ENCODE measurements at regions not wholly inside any gene's neighbourhood (a gene's known extent, or its start where the extent isn't known, plus 50 kb on each side); places are given as distances from the start of the nearest gene placed in this dataset.
"Not testable (repeated sequence)": the region's sequence is repeated elsewhere in the genome, so short reads cannot be mapped to it uniquely, and the experiment has no call there.

GRCh38 chr2:111309231-111310075 lies 188.7 kb downstream of the BCL2L11 start:
- H3K27me3 Mint-ChIP-seq; H3K4me3 Mint-ChIP-seq; H3K9me3 Mint-ChIP-seq; DNase-seq; H3K36me3 Mint-ChIP-seq (ENCODE audit: low read depth); CTCF ChIA-PET; H3K27ac Mint-ChIP-seq; POLR2A ChIA-PET; H3K4me1 Mint-ChIP-seq: not testable (repeated sequence)

- H3K4me1 Mint-ChIP-seq; POLR2A ChIA-PET; H3K27ac Mint-ChIP-seq; H3K27me3 Mint-ChIP-seq; H3K4me3 Mint-ChIP-seq; CTCF ChIA-PET; H3K9me3 Mint-ChIP-seq; H3K36me3 Mint-ChIP-seq (ENCODE audit: low read depth); DNase-seq: not testable (repeated sequence)
Observed at GRCh38 chr2:111310395-111310794, 189.7 kb downstream of the BCL2L11 start.

- DNase-seq, H3K27me3 Mint-ChIP-seq, H3K4me1 Mint-ChIP-seq, H3K27ac Mint-ChIP-seq, POLR2A ChIA-PET, H3K9me3 Mint-ChIP-seq, CTCF ChIA-PET, H3K4me3 Mint-ChIP-seq: not testable (repeated sequence)
- peaks cover 11% of the 10 kb centered on the region for H3K36me3 Mint-ChIP-seq (ENCODE audit: low read depth)
Observed at GRCh38 chr2:111311568-111311967, 190.9 kb downstream of the BCL2L11 start.

GRCh38 chr2:111312897-111313607 lies 192.3 kb downstream of the BCL2L11 start:
- H3K27me3 Mint-ChIP-seq, H3K9me3 Mint-ChIP-seq, CTCF ChIA-PET, H3K27ac Mint-ChIP-seq, POLR2A ChIA-PET, DNase-seq, H3K4me3 Mint-ChIP-seq: not testable (repeated sequence)
- H3K36me3 Mint-ChIP-seq (ENCODE audit: low read depth) = peaks cover 11% of the 10 kb centered on the region
- H3K4me1 Mint-ChIP-seq = peaks cover 11% of the 10 kb centered on the region

GRCh38 chr2:111313711-111314110 lies 193.0 kb downstream of the BCL2L11 start:
- CTCF ChIA-PET, POLR2A ChIA-PET, H3K27ac Mint-ChIP-seq, H3K27me3 Mint-ChIP-seq, DNase-seq, H3K9me3 Mint-ChIP-seq, H3K4me3 Mint-ChIP-seq: not testable (repeated sequence)
- peaks cover 11% of the 10 kb centered on the region for H3K36me3 Mint-ChIP-seq (ENCODE audit: low read depth)
- H3K4me1 Mint-ChIP-seq = peaks cover 11% of the 10 kb centered on the region

GRCh38 chr2:111315188-111315917 lies 194.6 kb downstream of the BCL2L11 start:
- peaks cover 21% of the 10 kb centered on the region for H3K36me3 Mint-ChIP-seq (ENCODE audit: low read depth)
- H3K27ac Mint-ChIP-seq, POLR2A ChIA-PET, DNase-seq, H3K9me3 Mint-ChIP-seq, H3K4me3 Mint-ChIP-seq, CTCF ChIA-PET, H3K27me3 Mint-ChIP-seq: not testable (repeated sequence)
- peaks cover 16% of the 10 kb centered on the region for H3K4me1 Mint-ChIP-seq

DNA sequence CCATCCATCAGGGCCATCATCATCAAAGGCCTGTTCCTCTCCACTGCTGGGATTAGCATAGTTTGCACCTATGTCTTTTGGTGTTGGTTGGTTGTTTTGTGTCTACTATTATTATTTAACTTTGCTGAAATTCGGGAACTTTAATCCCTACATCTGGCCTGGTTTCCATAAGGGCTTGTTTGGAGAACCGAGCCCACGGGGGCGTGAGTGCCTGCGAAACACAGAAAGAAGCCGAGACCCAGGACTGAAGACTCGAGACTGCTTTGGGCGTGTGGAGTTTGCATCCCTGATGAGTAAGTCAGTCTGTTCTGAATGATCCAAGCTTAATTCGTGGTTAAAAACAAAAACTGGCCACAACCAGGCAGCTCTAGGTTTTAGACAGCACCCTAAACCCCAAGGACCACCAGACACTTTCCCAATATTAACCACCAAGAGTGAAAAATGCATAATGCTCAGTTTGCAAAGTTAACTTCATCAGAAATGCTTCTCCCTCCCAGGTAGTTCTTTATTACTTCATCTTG lies 195.6 kb downstream of the BCL2L11 start:
- H3K4me3 Mint-ChIP-seq, H3K9me3 Mint-ChIP-seq, H3K27me3 Mint-ChIP-seq, DNase-seq, H3K27ac Mint-ChIP-seq, POLR2A ChIA-PET, CTCF ChIA-PET: not testable (repeated sequence)
- Mint-ChIP-seq H3K4me1 (peaks cover 17% of the 10 kb centered on the region), H3K36me3 (ENCODE audit: low read depth) (peaks cover 19% of the 10 kb centered on the region)

- POLR2A ChIA-PET, H3K27ac Mint-ChIP-seq, H3K4me3 Mint-ChIP-seq, H3K9me3 Mint-ChIP-seq, DNase-seq, H3K27me3 Mint-ChIP-seq, CTCF ChIA-PET: not testable (repeated sequence)
- H3K4me1 Mint-ChIP-seq = peaks cover 17% of the 10 kb centered on the region
- H3K36me3 Mint-ChIP-seq (ENCODE audit: low read depth) = peaks cover 18% of the 10 kb centered on the region
Observed at GRCh38 chr2:111316881-111317549, 196.3 kb downstream of the BCL2L11 start.

DNA sequence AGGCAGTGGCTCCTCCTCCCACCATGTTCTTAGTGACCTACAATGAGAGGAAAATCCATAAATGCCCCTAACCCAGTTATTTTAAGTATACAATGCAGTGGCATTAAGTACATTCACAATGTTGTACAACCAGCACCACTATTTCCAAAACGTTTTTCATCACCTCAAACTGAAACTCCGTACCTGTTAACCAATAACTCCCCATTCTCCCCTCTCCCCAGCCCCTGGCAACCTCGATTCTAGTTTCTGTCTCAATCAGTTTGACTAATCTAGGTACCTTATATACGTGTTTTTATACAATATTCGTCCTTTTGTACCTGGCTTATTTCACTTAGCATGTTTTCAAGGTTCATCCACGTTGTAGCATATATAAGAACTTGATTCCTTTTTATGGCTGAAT lies 198.8 kb downstream of the BCL2L11 start:
- Mint-ChIP-seq H3K4me1 (peaks cover 17% of the 10 kb centered on the region), H3K36me3 (ENCODE audit: low read depth) (peaks cover 17% of the 10 kb centered on the region)
- POLR2A ChIA-PET, DNase-seq, H3K27me3 Mint-ChIP-seq, H3K27ac Mint-ChIP-seq, H3K4me3 Mint-ChIP-seq, H3K9me3 Mint-ChIP-seq, CTCF ChIA-PET: not testable (repeated sequence)

GRCh38 chr2:111320264-111320663 lies 199.6 kb downstream of the BCL2L11 start:
- H3K27ac Mint-ChIP-seq, POLR2A ChIA-PET, H3K9me3 Mint-ChIP-seq, H3K4me3 Mint-ChIP-seq, CTCF ChIA-PET, H3K27me3 Mint-ChIP-seq, DNase-seq: not testable (repeated sequence)
- Mint-ChIP-seq H3K4me1 (peaks cover 17% of the 10 kb centered on the region), H3K36me3 (ENCODE audit: low read depth) (peaks cover 17% of the 10 kb centered on the region)

DNA sequence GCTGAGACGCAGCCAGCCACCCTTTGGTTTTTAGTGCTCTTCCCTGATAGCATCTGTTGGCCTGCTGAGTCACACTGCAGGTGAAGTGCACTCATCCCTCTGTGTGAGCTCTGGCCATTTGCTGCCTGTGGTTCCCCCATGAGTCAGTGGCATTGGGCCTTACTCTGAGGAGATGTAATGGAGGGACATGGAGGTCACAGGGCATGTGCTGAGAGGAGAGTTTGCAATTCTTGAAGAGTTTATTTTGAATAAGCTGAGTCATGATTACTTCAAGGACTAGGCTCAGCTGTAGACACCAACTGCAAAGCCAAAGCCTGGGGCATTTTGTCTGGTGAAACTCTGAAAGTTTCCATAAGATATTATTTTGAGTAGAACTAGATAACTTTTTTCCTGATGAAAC lies 200.3 kb downstream of the BCL2L11 start:
- H3K27ac Mint-ChIP-seq, POLR2A ChIA-PET, DNase-seq, H3K4me3 Mint-ChIP-seq, CTCF ChIA-PET, H3K9me3 Mint-ChIP-seq, H3K27me3 Mint-ChIP-seq: not testable (repeated sequence)
- peaks cover 15% of the 10 kb centered on the region for H3K4me1 Mint-ChIP-seq
- H3K36me3 Mint-ChIP-seq (ENCODE audit: low read depth) = peaks cover 17% of the 10 kb centered on the region

GRCh38 chr2:111323384-111323783 lies 202.7 kb downstream of the BCL2L11 start:
- DNase-seq, H3K27me3 Mint-ChIP-seq, H3K27ac Mint-ChIP-seq, H3K4me1 Mint-ChIP-seq, H3K4me3 Mint-ChIP-seq, H3K9me3 Mint-ChIP-seq, POLR2A ChIA-PET, CTCF ChIA-PET: not testable (repeated sequence)
- H3K36me3 Mint-ChIP-seq (ENCODE audit: low read depth) = peaks cover 17% of the 10 kb centered on the region

- CTCF ChIA-PET; H3K4me1 Mint-ChIP-seq; H3K27me3 Mint-ChIP-seq; DNase-seq; H3K9me3 Mint-ChIP-seq; H3K4me3 Mint-ChIP-seq; H3K27ac Mint-ChIP-seq; POLR2A ChIA-PET; H3K36me3 Mint-ChIP-seq (ENCODE audit: low read depth): not testable (repeated sequence)
Observed at GRCh38 chr2:111327726-111328125, 207.0 kb downstream of the BCL2L11 start.

Data from activated CD4-positive, alpha-beta memory T cell treated with anti-CD3 and anti-CD28 coated beads, Interleukin-2, amount 10 ng/mL, durations not matched to agents 7 days and 5 days (primary cell).